ENCODE measurements at regions not wholly inside any gene's neighbourhood (a gene's known extent, or its start where the extent isn't known, plus 50 kb on each side); places are given as distances from the start of the nearest gene placed in this dataset.

DNA sequence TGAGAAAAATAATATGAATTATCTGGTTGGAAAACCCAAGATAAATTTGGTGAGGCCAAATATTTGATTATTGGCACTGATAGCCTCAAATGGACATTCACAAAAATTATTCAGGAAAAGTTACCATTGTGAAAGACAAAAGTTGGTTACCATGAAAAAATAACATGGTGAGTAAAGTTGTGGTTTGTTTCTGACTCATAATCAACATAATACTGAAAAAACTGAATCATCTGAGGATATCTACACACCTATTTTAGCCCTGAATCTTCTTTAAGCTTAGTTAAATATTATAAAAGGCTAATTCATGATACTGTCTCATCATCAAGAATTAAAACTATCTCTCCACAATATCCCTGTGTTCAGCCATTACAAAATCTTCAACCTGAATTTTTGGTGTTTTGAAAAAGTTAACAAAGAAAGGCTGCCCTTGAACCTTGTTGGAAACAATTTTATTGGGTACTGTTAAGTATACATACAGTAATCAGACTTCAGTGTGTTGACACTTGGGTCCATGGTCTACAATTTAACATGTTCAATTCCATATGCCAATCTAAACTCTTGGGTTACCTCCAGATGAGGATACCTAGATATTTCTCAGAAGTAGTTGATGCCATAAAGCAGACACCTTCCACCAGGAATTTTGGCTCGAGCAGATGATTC, 607.5 kb upstream of the SLC39A10 start:
- no peak for DNase-seq
- peak; percentile 46 for ATAC-seq

DNA sequence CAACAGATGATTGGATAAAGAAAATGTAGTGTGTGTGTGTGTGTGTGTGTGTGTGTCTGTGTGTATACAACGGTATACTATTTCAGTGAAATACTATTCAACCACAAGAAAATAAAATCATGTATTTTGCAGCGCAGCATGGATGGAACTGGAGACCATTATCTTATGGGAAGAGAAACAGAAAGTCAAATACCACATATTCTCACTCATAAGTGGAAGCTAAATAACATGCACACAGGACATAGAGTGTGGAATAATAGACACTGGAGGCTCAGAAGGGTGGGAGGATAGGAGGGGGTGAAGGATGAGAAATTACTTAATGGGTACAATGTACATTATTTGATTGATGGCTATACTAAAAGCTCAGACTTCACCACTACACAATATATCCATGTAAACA, 609.1 kb upstream of the SLC39A10 start:
- ATAC-seq (no peak), DNase-seq (no peak)

DNA sequence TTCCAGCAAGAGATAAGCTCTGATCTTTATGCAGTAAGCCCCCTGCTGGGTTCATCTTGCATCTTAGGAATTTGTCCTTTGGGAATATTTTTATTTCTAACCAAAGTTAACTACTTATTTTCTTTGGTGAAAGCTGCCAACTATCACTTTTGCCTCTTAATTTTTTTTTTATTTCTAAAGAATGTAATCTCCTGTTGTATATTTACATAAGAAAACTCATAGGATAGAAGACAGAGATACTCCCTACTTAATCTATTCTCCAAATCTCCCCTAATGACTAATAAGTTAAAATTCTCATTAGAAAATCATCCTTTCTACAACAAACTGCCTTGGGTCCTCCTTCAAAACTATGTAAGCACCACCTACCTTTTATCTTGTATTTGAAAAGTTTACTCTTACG, 612.2 kb upstream of the SLC39A10 start:
- ATAC-seq (no peak), DNase-seq (no peak)

- no peak for ATAC-seq
- no peak for DNase-seq
These were observed 618.9 kb upstream of the SLC39A10 start for GRCh38 chr2:195038153-195038552.

DNA sequence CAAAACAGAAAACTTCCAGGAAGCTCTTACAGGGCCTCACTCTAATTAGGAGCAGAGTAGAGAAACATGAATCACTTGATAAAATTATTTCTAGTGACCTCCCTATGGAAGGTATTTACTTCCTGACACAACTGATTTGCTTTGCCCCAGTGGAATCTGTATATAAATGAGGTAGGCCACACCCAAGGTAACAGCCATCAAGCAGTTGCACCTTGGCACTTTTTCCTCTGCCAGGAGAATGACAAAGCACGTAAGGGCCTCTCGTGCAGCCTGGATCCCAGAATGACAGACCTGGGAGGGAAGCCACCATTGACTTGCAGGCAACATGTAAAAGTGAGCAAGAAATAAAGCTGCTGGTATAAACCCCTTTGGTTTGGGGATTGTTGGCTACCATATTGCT, 620.0 kb upstream of the SLC39A10 start:
- ATAC-seq (no peak), DNase-seq (no peak)

- DNase-seq: no peak
These were observed 625.6 kb upstream of the SLC39A10 start for GRCh38 chr2:195031411-195031810.

GRCh38 chr2:195029804-195030654, 627.0 kb upstream of the SLC39A10 start:
- ATAC-seq (no peak), DNase-seq (no peak)

More at GRCh38 chr2:195031411-195031810, 625.6 kb upstream of the SLC39A10 start:
- ATAC-seq: no peak

DNA sequence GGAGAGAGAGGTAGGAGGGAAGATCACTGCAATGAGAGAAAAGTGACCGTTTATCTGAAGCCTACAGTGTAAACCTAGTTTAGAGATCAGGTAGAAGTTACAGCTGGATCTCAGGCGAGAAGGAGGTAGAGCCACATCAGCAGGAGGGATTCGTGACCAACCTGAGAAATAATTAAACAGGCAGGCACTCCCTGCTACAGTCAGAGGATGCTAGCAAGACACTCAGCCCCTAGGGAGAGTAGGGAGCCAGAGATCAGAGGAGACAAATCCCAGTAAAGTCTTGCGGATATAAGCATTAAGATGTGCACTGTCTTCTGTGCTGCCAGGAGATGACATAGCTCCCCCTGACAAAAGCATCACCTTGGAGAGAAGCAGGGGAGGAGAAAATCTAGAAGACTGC, 629.1 kb upstream of the SLC39A10 start:
- ATAC-seq (no peak), DNase-seq (no peak)

GRCh38 chr2:195026261-195026660, 630.8 kb upstream of the SLC39A10 start:
- no peak for DNase-seq
- peak; percentile 40 for ATAC-seq

DNA sequence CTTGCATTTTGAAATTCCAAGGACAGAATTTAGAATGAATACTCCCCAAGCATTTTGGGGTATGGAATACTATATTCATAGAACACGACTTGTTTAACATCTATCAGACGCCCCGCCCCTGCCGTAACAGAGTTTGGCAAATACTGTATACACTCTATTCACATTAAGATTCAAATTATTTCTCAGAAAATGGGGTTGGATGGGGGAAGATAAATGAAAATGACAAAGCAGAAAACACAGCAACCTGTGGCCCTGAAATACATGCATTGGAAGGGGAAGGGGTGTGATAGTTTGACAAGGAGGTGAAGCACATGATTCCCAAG, 634.6 kb upstream of the SLC39A10 start:
- DNase-seq (no peak), ATAC-seq (no peak)

GRCh38 chr2:195021711-195022507, 635.1 kb upstream of the SLC39A10 start:
- DNase-seq (no peak), ATAC-seq (peak; percentile 47)

DNA sequence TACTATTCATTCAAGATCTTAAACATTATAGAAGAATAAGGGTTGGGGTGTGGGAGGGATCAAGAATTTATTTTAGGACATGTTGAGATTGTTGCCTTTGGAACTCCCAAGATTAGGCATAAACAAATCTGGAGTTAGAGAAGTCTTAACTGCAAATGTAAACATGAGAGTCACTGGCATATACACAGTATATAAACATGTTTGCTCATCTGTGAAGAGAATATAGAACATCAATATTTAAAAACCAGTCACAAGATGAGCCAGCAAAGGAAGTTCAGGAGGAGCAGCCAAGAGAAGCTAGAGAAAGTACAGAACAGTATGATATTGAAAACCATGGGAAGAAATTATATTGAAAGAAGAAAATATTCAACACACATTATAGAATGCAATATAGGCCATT, 638.6 kb upstream of the SLC39A10 start:
- no peak for ATAC-seq
- DNase-seq: no peak

DNA sequence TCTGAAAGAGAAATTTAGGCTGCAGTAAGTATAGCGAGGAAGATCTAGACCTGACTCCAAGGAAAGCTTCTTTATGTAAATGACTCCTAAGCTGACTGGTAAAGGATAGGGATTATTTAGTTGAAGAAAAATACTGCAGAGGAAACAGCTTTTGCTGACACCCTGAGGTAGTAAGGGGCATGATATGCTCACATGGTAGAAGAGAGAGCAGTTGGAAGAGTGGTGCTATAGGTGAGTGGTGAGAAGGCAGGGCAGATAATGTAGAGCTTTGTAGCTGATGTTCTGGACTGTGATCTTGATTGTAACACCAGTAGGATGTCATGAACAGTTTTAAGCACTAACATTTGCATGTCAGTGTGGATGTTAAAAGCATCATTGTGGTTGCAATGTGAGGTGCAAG, 639.1 kb upstream of the SLC39A10 start:
- no peak for ATAC-seq
- DNase-seq: no peak

GRCh38 chr2:195016841-195017240, 640.2 kb upstream of the SLC39A10 start:
- DNase-seq (no peak), ATAC-seq (no peak)

- ATAC-seq (no peak), DNase-seq (no peak)
These were observed 647.8 kb upstream of the SLC39A10 start for GRCh38 chr2:195009202-195009601.

DNA sequence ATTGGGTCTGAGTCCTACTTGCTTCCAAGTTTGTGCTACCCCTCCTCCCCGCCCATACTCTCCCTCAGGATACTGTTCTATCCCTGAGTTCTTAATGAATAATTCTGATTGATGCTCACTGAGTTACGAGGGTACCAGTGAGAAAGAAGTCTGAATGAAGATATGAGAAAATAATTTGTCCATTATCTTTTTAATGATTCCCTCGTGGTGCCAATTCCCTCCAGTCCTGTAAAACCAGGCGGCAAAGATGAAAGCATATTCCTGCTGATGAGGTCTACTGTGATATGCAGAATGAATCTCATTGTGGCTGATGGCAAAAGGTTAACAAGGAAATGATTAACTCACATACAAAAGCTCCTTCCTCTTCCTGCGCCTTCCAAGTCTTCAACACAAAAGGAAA, 650.2 kb upstream of the SLC39A10 start:
- ATAC-seq (no peak), DNase-seq (no peak)

DNA sequence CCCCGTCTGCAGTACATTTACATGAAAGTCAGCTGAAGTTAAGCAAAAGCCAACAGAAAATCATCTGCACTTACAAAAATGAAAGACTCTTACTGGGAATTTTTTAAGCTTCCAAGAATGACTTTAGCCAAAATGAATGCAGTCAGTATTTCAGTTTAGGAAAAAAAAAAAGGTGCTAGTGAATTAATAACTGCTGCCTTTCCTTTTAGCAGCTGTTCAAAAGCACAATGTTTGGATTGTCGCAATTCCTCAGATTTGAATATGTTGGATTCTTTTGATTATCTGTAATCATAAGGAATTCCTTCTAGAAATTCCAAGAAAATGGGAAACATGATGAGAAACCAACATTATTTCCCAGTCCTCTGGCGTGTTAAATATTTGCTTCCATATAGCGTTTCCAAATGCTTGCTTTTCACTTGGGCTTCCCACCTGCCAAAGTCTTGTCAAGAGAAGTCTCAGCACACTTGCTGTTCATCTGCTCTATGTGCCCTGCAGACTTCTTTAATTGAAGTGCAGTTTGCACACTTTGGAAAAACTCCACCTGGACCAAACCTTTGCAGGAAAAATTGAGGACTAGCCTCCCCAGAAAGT, 653.0 kb upstream of the SLC39A10 start:
- DNase-seq: no peak

GRCh38 chr2:195001924-195002323, 655.1 kb upstream of the SLC39A10 start:
- no peak for DNase-seq
- no peak for ATAC-seq

More for the DNA sequence above, 653.0 kb upstream of the SLC39A10 start:
- no peak for ATAC-seq

GRCh38 chr2:194999771-195000170, 657.3 kb upstream of the SLC39A10 start:
- no peak for ATAC-seq
- no peak for DNase-seq

DNA sequence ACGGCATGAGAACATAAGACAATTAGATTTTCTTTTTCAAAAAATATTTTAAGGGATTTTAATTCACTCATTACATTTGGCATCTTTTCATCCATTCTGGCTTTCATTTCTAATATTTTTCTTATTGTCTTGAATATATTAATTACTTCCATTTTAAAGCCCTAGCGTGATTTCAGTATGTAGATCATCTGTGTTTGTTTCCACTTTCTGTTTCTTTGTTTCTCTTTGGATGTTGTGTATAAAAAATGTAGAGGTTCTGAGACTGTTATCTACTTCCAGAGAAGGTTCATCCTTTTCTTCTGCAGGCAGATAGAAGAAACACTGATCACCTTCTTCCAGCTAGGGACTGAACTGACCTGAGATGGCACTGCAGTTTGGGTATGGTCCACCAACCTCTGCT, 664.4 kb upstream of the SLC39A10 start:
- ATAC-seq (no peak), DNase-seq (no peak)

DNA sequence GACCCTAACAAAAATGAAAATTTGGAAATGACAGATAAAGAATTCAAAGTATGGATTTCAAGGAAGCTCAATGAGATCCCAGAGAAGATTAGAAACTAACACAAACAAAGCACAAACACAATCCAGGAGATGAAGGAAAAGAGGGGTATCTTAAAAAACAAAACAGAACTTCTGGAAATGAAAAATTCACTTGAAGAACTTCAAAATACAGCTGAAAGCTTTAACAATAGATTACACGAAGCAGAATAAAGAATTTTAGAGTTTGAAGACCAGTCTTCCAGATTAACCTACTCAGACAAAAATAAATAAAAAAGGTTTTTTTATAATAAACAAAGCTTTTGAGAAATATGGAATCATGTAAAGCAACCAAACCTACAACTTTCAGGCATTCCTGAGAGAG, 671.8 kb upstream of the SLC39A10 start:
- ATAC-seq (no peak), DNase-seq (no peak)

DNA sequence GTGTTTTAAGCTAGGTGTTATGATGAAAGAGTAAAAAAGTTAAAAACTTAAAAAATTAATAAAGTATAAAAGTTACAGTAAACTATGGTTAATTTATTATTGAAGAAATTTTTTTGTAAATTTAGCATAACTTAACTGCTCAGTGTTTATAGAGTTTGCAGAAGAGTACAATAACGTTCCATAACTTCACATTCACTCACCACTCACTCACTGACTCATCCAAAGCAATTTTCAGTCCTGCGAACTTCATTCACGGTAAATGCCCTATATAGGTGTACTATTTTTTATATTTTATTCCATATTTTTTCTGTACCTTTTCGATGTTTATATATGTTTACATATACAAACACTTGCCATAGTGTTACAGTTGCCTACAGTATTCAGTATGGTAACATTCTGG, 694.8 kb upstream of the SLC39A10 start:
- ATAC-seq: no peak
- no peak for DNase-seq

DNA sequence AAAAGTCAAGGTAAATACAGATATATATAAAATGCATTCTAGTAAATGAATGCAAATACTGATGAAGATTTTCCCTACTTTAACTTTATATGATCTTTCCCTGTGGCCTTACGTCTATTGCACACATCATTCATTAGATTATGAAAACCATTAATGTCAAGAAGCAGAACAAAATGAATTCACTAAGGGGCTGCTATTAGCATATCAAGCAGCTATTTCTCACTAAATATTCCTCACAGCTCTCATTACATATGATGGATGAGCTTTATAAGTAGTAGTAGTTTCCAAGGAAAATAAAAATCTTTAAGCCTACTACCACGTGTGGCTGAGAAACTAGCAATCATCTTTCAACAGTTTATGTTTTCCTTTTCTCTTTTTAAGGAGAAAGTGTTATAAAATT, 702.8 kb upstream of the SLC39A10 start:
- DNase-seq (no peak), ATAC-seq (no peak)

Measured in stimulated activated naive CD8-positive, alpha-beta T cell treated with anti-CD3 and anti-CD28 coated beads, Interleukin-15, Interleukin-2, amounts not matched to agents 100 U/mL and 50 U/mL, for 24 hours (primary cell).